RPMI7951 (cell line): ENCODE measurements at regions not wholly inside any gene's neighbourhood (a gene's known extent, or its start where the extent isn't known, plus 50 kb on each side); places are given as distances from the start of the nearest gene placed in this dataset.
A peak's percentile ranks its signal among the peaks of the same experiment; 100 is the strongest.
"Not testable (repeated sequence)": the region's sequence is repeated elsewhere in the genome, so short reads cannot be mapped to it uniquely, and the experiment has no call there.

Experiments
- DNase-seq: peaks from one replicate; pipeline ENCODE4 v3.0.0-alpha.2; 2012; ENCODE audit warnings: low read depth

DNA sequence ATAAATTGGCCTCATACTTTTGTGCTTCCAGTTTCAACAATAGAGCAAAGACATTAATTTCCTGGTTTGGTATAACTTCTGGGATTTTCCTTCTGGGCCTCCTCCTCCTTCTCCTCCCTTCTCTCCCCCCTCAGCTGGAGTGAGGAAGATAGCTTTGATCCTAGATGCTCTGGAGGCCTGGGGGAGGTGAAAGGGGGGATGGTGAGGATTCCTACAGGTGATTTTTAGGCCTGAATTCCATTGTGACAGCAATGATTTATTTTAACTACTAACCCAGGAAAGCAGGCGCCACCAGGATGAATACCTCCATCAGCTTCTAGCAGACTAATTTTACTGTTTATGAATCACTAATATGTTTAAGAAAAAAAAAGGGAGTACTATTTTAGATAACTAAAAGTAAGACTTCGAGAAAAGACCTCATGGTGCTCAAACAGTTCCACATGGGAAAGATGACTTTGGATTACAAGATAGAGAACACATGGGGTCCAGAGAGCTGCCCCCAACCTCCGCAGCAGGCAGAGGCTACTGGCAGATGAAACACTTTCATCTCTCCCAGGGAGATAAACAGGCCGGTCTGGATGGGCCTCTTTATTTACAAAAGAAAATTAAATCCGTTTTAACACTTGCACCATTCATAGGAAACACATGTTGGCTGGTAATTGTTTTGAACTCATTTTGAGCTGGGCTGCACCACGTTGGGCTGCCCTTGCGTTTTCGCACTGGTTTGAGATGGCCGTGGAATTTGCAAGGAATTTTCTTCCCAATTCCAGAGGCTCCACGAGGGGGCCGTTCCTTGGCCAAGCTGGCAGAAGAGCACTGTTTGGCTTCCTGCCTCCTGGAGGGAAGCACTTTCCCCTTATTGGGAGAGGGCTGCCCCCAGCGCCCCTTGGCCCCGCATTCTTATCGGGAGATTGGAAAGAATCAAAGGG is 125.1 kb upstream of the STX18 start:
- no peak for DNase-seq

GRCh38 chr4:4666187-4666586 is 124.3 kb upstream of the STX18 start:
- DNase-seq, result no peak

DNA sequence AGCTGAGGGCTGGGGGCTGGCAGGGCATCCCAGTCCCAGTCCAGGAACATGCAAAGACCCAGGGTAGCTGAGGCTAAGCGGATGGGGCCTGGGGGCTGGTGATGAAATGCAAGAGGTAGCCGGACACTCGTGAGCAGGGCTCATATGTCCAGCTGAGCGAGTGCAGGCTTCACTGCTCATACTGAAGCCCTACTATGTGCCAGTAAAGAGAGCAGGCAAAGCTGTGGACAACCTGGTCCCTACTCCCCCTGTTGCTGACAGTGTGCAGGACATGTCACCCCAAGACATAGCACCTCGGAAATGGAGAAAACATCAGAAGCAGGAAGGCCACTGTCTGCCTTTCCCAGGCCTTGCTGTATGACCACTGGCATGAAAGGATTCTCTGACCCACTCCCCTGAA is 122.4 kb upstream of the STX18 start:
- no peak for DNase-seq

DNA sequence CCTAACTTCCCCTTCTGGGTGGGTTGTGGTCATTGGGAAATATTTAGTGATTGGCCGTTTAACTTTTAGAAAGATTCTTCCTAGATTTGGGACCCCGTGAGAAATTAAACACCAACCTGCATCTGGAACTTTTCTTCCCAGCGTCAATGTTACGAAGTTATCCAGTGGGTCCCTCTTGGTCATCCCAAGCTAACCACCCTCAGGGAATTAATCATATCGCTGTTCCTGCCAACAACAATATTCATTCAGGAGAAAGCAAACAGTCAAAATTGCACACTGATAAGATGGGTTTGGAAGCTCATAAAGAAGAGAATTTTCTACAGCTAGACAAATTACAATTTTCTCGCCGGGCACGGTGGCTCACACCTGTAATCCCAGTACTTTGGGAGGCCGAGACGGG is 121.2 kb upstream of the STX18 start:
- DNase-seq, result peak; percentile 20

DNA sequence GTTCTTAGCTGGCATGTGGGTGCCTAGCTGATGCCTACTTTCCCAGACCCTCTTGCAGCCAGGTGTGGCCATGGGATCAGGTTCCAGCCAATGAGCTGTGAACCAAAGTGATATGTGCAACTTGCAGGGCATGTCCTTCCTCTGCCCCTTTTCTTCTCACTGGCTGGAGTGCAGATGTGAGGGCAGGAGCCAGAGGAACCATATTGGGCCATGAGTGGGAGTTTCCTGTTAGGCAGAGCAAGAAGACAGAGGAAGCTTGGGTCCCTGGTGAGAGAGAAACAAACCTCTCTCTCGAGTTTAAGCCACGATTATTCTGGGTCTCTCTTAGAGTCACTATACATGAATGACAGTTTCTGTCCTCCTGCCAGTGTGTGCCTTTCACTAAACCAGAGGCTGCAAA is 120.4 kb upstream of the STX18 start:
- no peak for DNase-seq

DNA sequence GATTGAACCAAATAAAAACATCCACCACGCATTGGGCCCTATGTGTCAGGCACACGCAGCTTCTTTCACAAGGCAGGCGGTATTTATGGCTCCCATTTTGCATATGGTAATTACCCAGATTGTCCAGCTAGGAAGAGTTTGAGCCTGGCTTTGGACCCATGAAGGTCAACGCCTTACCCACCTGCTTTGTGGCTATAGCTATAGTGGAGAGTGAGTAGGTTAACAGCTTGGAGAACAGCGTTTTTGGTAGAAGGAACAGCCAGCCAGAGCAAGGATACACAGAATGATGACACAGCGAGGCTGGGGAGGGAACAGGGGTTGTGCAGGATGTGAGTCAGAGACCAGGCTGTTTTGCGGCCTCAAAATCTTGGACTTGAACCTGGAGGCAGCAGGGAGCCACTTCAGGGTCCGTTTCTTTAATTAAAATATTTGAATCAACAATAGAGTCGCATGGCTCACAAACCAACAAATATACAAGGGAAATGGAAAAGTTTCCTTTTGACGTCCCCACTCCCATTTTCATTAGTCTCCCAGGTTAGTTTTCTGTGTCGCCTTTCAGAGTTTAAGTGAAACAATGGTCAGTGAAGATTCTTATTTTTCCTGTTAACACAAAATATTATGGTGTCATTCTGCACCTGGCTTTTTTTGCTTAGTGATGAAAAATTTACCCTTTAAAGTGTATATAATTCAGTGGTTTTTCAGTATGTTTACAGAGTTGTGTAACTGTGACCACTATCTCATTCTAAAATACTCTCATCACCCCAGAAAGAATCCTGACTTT is 118.2 kb upstream of the STX18 start:
- peak; percentile 90 for DNase-seq

GRCh38 chr4:4658052-4658451 is 116.2 kb upstream of the STX18 start:
- peak; percentile 28 for DNase-seq

GRCh38 chr4:4656977-4657376 is 115.1 kb upstream of the STX18 start:
- no peak for DNase-seq

- peak; percentile 16 for DNase-seq
These were observed 114.1 kb upstream of the STX18 start for GRCh38 chr4:4655901-4656300.

DNA sequence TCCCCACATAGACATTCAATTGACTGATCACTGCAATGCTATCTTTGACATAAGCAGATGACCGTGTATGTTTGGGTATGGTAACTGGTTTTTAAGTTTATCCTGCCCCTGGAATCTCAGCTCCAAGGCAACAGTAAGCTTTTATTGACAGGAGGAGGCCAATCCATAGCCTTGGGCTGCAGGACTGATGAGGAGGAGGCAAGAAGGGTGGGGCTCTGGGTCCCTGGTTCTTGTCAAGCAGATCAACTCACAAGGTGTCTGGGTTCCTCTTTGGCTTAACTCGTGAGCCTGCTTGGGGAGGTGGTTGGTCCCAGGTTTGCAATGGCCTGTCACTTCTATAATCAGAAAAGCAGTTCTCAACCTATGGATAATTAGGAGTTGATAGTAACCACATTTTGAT is 113.2 kb upstream of the STX18 start:
- DNase-seq, result no peak

- DNase-seq, result no peak
These were observed 110.2 kb upstream of the STX18 start for GRCh38 chr4:4651811-4652755.

DNA sequence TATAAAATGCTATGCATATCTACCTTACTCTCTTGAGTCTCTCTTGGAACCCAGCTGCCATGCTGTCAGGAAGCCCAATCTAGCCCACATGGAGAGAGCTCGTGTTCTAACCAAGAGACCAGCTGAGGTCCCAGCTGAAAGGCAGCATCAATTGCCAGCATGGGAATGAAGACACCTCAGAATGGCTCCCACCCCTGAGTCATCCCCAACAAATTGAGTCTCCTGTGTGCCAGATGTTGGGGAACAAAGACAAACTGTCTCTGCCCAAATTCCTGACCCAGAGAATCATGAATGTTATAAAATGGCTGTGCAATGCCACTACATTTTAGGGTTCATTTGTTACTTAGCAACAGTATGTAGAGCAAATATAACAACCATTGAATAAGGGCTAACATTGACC is 105.2 kb upstream of the STX18 start:
- DNase-seq, result peak; percentile 68

DNA sequence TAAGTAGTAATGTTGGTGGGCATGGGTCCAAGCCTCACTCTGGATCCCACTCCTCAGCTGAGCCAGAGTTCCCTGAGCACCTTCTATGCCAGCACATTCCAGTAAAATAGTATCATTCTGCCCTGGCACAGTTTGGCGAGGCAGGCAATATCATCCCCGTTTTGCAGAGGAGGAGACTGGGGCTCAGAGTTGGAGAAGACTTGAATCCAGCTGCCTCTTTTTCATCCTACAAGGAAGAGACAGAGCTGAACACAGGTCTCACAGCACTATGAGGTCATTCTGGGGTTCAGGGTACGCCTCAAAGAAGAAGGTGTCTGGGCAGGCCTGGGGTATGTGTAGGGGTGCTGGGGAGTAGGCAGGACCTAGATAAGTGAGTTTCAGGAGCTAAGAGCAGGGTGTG is 103.9 kb upstream of the STX18 start:
- no peak for DNase-seq

- not testable (repeated sequence) for DNase-seq
These were observed 102.4 kb upstream of the STX18 start for GRCh38 chr4:4644277-4644676.

DNA sequence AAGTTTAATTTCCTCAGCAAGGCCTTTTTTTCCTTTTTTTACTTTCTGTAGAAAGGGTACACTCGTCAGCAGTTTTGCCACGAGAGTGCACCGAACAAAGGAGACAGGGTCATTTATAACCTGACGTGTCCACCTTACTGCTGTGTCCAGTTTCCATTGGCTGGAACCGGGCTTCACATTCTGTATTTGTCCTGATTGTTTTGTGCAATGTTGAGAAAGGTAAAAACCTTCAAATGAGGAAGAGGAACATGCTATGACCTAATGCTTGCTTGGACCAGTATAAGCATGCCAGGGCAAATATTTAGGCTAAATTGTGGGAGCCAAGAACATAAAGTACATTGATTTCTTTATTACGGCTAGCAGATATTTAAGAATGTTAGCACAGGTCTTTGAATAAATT is 101.9 kb upstream of the STX18 start:
- DNase-seq, result not testable (repeated sequence)

- DNase-seq, result no peak
These were observed 101.5 kb upstream of the STX18 start for GRCh38 chr4:4643306-4643705.

DNA sequence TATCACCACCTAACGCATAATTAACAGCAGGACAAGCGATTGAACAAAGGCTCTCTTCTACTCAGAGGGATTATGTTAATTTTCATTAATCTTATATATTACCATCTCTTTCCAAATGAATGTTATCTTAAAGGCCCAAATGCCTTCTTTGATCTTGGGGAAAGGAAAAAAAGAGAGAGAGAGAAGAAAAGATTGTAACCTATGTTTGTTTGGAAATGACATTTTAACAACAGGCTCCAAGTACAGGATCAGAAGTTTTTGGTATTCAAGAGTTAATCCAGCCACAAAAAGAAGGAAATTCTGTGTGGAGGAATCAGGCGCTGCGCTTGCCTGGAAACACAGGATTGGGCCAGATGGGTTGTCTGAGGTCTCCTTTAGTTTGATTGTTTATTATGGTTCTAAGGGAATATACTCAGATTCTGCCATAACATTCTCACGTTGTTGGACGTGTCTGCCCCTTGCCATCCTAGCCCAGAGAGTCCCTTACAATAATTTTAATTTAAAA is 100.7 kb upstream of the STX18 start:
- DNase-seq, result no peak

DNA sequence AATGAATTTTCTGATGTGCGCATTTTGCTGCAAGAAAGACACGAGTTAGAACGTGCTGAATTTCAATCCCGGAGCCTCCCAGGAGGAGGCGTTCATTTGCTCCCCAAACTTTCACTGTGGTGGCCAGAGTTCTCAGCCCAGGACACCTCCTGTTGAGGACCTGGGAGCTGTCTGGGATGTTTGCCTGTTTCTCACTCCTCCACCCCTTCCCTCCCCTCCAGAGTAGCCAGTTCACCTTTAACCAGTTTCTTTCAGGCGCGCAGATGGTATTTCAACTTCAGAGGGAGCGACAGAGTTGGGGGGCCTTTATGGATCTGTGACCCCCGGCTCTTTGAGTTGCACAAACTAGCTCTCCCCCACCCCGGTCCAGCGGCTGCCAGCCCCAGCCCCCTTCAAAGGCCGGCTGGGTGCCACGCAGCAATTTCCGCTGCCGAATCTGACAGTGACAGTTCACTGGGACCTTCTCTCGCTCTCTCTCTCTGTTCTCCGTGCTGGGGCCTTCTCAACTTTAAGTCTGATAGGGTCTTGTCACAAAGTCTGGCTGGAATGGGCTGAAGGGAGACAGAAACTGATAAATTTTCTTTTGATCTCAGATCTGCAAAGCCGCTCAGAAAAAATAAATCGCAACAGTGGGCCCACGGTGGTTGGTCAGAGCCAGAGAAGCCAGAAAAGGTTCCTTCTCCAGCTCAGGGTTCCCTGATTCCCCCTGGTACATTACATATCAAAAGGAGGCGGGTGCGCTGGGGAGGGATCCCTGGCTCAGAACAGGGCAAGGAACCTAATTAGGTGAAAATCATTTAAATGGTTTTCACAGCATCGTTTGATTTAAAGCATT is 100.0 kb upstream of the STX18 start:
- DNase-seq, result no peak

GRCh38 chr4:4641254-4641653 is 99.4 kb upstream of the STX18 start:
- DNase-seq, result no peak

GRCh38 chr4:4640692-4641091 is 98.8 kb upstream of the STX18 start:
- peak; percentile 41 for DNase-seq

DNA sequence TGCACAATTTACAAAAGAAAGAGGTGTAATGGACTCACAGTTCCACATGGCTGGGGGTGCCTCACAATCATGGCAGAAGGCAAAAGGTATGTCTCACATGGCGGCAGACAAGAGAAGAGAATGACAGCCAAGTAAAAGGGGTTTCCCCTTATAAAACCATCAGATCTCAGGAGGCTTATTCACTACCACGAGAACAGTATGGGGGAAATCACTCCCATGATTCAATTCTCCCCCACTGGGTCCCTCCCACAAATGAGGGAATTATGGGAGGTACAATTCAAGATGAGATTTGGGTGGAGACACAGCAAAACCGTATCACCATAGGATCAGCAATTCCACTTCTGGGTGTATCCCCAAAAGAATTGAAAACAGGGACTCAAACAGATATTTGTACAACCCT is 97.5 kb upstream of the STX18 start:
- no peak for DNase-seq
